HFFc6 (cell line): ENCODE measurements at regions not wholly inside any gene's neighbourhood (a gene's known extent, or its start where the extent isn't known, plus 50 kb on each side); places are given as distances from the start of the nearest gene placed in this dataset.

Source experiments
- DNase-seq: peaks from one replicate; pipeline ENCODE4 v3.0.0-alpha.2; 2018
- H3K27ac Mint-ChIP-seq: 2 replicates; pipeline ENCODE4 v1.8.0; 2020; ENCODE audit warnings: mild to moderate bottlenecking, mixed read lengths
- H3K27me3 Mint-ChIP-seq: 2 replicates; pipeline ENCODE4 v1.8.0; 2021; ENCODE audit warnings: mild to moderate bottlenecking, moderate library complexity, mixed read lengths; ENCODE audit not compliant: insufficient read depth
- H3K36me3 Mint-ChIP-seq: 2 replicates; pipeline ENCODE4 v1.8.0; 2021; ENCODE audit warnings: low read depth, mixed read lengths
- H3K4me1 Mint-ChIP-seq: 2 replicates; pipeline ENCODE4 v1.8.0; 2020; ENCODE audit warnings: low read depth, mixed read lengths
- H3K4me3 Mint-ChIP-seq: 2 replicates; pipeline ENCODE4 v1.8.0; 2020; ENCODE audit warnings: mild to moderate bottlenecking, moderate library complexity, mixed read lengths
- H3K9me3 Mint-ChIP-seq: 2 replicates; pipeline ENCODE4 v1.8.0; 2020; ENCODE audit warnings: mild to moderate bottlenecking, mixed read lengths
- CTCF ChIP-seq: fragments of 200-600 bp; sonication (generic); IDR thresholded peaks from 2 replicates; pipeline ENCODE4 v1.5.0; 2021; ENCODE audit warnings: antibody characterized with exemption, mild to moderate bottlenecking

- H3K4me3 Mint-ChIP-seq = no peak overlapping the region
- no peak for TF ChIP-seq CTCF
- peaks cover 44% of the 10 kb centered on the region for H3K27me3 Mint-ChIP-seq
- no peaks in the 10 kb centered on the region for H3K4me1 Mint-ChIP-seq
- H3K27ac Mint-ChIP-seq = no peak overlapping the region
- DNase-seq = no peak
- H3K36me3 Mint-ChIP-seq = no peaks in the 10 kb centered on the region
- H3K9me3 Mint-ChIP-seq = no peaks in the 10 kb centered on the region
These were observed 75.6 kb upstream of the BCL11B start for GRCh38 chr14:99347561-99347960.

GRCh38 chr14:99346470-99347080 is 74.6 kb upstream of the BCL11B start:
- no peak overlapping the region for H3K27ac Mint-ChIP-seq

GRCh38 chr14:99345472-99345871 is 73.5 kb upstream of the BCL11B start:
- no peak for TF ChIP-seq CTCF
- Mint-ChIP-seq H3K4me1 (no peaks in the 10 kb centered on the region), H3K27ac (no peak overlapping the region), H3K9me3 (no peaks in the 10 kb centered on the region), H3K36me3 (no peaks in the 10 kb centered on the region), H3K4me3 (no peak overlapping the region), H3K27me3 (peaks cover 36% of the 10 kb centered on the region)
- DNase-seq = no peak

More at GRCh38 chr14:99346470-99347080, 74.6 kb upstream of the BCL11B start:
- H3K27me3 Mint-ChIP-seq = peaks cover 38% of the 10 kb centered on the region
- no peaks in the 10 kb centered on the region for H3K4me1 Mint-ChIP-seq
- no peaks in the 10 kb centered on the region for H3K9me3 Mint-ChIP-seq
- TF ChIP-seq CTCF = no peak
- no peaks in the 10 kb centered on the region for H3K36me3 Mint-ChIP-seq
- no peak for DNase-seq
- H3K4me3 Mint-ChIP-seq = no peak overlapping the region

- DNase-seq = no peak
- H3K9me3 Mint-ChIP-seq = peaks cover 4% of the 10 kb centered on the region; the same call in 1 of the 2 replicates
- H3K4me3 Mint-ChIP-seq = no peak overlapping the region
- H3K4me1 Mint-ChIP-seq = no peaks in the 10 kb centered on the region
- TF ChIP-seq CTCF = no peak
- H3K36me3 Mint-ChIP-seq = no peaks in the 10 kb centered on the region; the same call in 1 of the 2 replicates
- no peak overlapping the region for H3K27ac Mint-ChIP-seq
- H3K27me3 Mint-ChIP-seq = peaks cover 34% of the 10 kb centered on the region
These were observed 72.2 kb upstream of the BCL11B start for GRCh38 chr14:99344051-99344758.

- H3K9me3 Mint-ChIP-seq = peaks cover 4% of the 10 kb centered on the region; the same call in 1 of the 2 replicates
- H3K4me1 Mint-ChIP-seq = no peaks in the 10 kb centered on the region
- no peak overlapping the region for H3K27ac Mint-ChIP-seq
- no peaks in the 10 kb centered on the region; the same call in 1 of the 2 replicates for H3K36me3 Mint-ChIP-seq
- H3K4me3 Mint-ChIP-seq = no peak overlapping the region
- TF ChIP-seq CTCF = no peak
- no peak for DNase-seq
- peaks cover 30% of the 10 kb centered on the region for H3K27me3 Mint-ChIP-seq
These were observed 70.9 kb upstream of the BCL11B start for GRCh38 chr14:99342906-99343305.
